GM19240 (cell line): ENCODE measurements at regions not wholly inside any gene's neighbourhood (a gene's known extent, or its start where the extent isn't known, plus 50 kb on each side); places are given as distances from the start of the nearest gene placed in this dataset.

Experiments used
- DNase-seq: peaks from one replicate; pipeline ENCODE4 v3.0.0; 2011; ENCODE audit warnings: low spot score; ENCODE audit not compliant: insufficient read length

DNA sequence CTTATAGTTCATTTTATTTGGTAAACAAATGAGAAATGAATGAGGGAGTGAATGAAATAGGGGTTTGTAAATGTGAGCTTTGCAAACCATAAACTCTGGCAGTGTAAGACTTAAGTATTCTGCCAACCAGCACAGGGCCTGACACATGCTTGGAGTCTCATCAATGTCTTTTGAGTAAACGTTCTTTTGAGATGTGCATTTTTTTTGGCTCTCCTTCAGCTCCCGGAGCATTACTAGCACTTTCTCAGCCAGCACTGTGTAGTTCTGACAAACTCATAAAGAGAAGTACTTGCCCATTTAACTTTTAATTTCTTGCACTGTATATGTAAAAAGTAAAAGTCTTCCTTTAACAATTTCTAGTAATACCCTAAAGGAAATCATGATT lies 245.3 kb downstream of the HS3ST1 start:
- no peak for DNase-seq

DNA sequence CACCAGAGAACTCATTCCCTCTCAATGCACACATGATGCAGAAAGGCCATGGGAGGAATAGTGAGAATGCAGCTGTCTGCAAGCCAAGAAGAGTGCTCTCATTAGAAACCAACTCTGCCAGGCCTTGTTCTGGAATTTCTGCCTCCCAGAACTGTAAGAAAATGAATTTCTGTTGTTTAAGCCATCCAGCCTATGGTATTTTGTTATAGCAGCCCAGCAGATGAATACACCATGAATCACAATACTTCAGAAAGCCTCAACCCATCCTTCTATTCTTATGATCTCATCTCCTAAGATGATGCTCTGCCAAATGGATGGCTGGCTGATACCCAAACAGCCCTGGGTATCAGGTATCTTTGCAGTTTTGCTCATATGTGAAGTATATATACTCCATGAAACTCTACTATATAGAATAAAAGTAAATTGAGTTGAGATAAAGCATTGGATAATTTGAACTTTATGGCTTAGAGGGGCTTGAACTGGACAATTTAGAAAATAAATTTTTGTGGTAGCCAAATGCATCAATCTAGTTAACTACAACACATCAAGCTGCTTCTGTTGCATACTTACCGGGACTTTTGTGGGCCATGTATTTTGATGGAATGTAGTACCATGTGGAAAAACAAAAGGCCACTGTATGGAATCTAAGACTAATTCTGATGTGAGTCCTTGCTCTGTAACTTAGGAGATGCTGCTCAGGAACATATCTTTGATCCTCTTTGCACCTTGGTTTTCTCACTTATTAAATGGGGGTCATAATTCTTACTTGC lies 245.9 kb downstream of the HS3ST1 start:
- DNase-seq = no peak

DNA sequence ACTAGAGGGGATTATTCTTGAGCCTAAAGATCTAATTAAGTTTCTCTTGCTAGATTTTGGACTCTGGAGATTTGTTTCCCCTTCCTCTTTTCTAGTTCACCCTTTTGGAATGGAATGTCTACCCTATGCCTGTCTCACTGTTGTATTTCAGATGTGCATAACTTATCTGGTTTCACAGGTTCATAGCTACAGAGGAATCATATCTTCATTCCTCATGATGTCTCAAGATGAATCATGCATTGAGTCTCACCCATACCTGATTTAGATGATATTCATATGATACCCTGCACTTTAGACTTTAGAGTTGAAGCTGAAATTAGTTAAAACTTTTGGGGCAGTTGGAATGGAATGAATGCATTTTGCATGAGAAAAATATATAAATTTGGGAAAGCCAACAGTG lies 246.7 kb downstream of the HS3ST1 start:
- DNase-seq = no peak

DNA sequence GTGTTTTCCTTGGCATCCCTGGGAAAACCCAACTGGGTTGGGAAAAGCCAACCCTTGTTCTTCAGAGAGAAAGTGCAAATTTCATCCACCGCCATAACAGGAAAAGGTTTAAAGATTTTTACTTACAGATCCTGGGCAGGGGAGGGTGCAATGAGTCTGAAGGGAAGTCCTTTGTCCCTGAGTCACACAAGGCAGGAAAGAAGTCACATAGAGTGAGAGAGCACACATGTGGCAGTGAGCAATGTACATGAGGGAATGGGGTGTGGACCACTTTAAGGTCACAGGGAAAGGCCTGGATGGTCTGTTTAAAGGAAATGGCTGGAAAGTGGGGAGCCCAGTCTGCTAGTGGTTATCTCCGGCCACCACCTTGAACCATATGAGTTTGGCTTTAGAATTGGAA lies 248.9 kb downstream of the HS3ST1 start:
- no peak for DNase-seq

DNA sequence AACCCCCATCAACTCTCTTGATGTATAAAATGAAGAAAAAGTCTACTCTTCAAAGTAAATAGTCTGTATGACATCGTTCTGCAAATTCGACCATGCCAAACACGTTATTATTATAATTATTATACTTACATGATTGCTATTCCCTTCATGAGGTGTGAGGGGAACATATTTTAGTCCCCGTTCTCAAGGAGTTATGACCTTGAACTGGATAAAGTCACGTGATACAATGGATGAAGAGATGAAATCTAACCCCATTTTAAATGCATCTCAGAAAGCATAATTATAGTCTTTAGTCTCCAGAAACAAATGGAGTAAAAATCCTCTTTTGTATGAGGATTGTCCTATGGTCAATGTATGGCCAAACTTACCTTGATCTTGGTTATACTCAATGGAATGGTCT lies 250.3 kb downstream of the HS3ST1 start:
- no peak for DNase-seq

DNA sequence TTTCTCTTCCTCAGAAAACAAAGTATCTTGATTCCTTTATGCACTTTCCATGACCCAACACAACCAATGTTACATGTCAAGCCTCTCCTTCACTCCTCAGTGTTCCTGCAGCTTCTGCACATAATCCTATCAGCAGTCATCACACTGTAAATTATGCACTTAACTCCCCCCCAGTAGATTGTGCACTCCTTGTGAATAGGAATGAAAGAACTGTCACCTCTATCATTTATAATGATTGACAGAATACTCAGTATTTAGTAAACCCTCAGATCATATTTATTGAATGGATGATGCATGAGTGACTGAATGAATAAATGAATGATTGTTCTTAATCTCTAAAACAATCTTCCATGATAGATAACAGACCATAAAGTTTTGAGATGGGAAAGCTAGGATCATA lies 253.3 kb downstream of the HS3ST1 start:
- no peak for DNase-seq

DNA sequence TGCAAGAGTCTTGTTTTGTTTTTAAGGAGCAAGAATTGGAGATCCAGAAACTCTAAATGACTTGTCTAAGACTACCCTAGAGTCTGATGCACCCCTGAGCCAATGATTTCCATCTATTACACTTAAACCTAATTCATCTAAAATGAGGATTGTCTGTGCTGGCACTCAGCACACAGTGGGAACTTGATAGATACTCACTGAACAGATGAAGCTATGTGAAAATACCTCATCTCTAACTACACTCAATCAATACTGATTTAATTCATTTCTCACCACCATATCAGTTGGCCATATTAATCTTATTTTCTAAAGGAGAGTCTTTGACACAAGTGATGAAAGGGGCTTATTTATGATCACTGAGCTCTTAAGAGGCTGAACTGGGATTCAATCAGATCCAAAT lies 262.1 kb downstream of the HS3ST1 start:
- DNase-seq = no peak

DNA sequence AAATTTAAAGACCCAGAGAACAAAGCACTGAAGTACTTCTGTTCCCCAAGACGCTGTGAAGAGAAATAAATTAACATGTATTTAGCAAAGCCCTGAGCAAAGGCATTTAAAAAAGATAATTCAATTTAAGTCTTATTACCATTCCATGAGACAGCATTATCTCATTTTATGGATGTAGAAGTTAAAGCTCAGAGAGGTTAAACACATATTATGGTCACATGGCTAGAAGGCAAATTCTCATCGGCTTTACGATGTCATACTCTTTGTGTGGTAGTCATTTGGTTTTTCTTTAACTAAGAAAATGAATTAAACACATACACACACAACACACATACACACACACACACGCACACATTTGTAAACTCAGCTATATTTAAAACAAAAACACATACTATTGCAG lies 262.7 kb downstream of the HS3ST1 start:
- DNase-seq = no peak

DNA sequence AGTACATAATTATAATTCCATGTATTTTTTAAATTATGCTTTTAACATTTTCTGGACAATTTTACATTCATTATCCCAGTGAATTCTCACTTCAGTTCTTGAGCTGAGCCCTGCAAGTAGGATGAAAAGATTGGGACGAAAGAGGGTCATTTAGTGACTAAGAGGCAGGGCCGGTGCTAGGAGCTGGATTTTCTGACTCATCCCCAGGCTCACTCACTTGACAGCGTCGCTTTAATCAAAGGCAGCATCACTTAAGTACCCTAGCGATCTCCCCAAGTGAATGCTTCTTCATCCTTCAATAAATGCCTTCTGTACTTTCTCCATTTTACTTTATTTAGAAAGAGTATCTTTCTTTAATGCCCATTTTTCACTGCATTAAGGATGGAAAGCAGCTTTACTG lies 263.6 kb downstream of the HS3ST1 start:
- DNase-seq = no peak

DNA sequence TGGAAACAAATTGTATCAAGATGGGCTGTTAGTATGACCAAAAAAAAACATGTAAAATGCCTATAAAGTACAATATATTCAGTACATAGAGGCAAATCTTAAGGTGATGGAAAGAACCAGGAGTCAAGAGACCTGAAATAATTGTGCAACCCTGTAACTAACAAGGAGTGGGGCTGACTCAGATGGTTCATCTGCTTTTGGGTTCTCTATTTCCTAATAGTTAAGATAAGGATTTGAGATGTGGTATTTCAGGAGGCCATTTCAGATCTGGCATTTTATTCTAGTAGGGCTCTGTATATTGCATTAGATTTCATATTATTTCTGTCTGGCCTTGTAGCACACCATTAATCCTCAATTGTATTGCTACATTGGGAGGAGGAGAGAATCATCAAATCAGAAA lies 268.4 kb downstream of the HS3ST1 start:
- no peak for DNase-seq

DNA sequence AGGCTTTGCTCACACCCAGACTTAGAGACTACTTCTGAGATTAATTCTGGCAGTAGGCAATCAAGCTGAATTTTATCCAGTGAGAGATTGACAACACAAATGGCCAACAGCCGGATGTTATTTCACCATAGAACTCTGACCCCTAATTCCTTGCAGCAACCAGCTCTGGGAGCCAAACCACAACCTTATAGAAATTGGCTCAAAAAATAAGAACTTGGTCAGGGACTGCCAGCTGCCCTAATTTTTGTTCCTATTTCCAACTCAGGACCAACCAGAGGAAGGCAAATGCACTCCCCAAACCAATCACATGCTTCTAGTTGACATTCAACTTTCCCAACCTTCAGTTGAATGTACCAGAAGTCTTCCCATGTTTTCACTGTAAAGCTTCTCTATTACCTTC lies 269.7 kb downstream of the HS3ST1 start:
- DNase-seq = no peak

DNA sequence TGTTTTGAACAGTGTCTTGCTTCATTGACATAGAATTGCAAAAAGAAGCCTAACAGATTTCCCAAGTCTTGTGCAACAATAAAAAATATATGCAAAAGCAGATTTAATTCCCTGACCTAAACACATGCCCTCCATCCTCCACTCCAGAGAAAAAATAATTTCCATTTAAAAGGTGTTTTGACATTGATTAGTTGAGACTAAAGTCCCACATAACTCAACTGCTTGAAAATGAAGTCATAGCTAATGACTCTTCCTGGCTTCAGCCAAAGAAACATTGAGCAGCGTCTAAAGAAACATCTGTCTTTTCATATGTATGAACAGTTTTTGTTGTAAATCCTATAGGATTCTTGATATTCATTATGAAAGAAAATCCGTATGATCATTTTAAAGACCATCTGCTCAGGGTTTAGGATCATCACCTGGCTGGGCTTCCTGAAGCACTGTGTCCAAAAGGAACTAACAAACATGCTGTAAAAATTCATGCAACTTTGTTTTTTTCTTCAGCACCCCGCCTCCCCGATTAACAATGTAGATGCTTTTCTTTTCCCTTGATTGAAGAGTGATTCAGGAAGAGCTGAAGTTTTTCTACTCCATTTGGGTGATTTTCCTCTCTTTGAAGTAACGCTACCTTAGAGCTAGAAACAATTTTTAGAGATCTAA lies 273.4 kb downstream of the HS3ST1 start:
- no peak for DNase-seq

DNA sequence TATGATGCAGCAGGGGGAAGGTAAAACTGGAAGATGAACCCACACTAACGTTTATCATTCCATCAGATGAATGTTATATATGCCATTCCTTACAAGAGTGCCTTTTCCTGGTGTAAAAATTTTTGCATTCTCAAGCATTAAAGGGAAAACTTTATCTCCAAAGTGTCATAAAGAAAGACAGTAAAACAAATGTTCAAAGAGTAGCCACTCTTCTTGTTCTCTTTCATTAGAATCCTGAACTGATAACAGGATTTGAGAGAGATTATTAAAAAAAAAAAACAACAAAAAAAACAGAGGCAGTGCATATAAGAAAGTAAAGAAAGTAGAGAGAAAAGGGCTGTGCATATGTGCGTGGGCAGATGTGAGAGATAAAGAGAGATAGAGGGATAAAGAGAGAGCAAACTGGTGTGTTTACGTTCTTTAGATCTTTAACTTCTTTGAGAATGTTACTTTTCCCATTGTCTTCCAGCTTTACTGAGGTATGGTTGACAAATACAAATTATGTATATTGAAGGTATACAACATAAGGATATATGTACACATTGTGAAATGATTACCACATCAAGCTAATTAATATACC lies 275.4 kb downstream of the HS3ST1 start:
- DNase-seq = no peak

DNA sequence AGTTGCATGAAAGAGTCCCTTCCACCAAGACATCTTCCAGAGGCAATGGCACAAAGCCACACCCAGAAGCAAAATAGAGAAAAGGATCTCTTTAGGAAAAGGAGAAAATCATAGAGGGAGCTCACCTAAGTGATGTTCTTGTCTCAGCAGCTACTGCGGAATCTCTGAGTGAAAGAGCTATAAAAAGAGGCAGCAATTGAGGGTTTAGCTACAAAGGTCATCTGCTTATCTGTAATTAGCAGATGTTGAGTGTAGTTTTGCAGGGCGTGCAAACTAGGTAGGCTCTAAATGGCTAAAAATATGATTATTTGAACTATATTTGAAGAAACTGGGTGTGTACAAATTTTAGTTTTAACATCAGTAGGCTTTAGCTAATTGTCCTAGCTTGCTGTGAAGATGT lies 276.0 kb downstream of the HS3ST1 start:
- no peak for DNase-seq

DNA sequence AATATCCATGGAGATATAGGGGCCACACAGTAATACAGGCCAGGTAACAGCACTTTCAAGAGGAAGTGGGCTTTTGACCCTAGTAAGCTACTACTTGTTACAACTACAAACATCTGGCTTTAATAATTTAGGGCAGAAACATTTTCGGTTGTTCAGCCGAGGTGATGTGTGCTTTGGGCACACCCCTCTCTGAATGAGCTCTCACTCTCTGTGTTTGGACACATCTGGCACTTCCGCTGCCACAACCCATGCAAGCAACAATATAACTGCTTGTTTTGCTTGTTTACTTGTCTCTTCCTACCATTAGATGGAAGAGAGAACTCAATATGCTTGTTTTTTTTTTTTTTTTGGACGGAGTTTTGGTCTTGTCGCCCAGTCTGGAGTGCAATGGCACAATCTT lies 277.2 kb downstream of the HS3ST1 start:
- no peak for DNase-seq

DNA sequence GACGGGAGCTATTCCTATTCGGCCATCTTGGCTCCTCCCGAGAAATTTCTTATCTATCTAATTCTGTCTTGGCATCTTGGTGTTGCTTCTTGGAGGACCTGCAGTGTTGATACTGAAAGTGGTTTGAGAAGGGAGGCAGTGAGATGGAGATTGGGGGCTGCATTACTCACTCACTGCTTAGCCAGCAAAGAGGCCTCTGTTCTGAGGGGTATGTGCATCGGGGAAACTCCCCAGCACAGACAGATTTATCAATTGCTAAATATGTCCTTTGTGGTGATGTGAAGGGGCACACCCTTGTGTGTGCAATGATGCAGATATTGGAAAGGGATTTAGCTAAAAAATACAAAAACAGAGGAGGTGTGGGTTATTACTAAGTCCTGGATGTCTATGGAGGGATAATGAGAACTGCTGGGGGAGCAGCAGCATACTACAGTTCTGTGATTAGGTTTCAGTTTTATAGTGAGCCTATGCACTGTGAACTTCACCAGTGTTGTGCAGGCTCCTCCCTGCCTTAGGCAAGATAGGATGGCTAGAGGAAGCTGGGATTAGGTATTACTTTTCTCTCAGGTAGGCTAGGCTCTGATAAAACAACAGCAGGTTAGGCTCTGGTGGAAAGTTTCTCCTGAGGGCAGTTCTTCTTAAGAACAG lies 279.0 kb downstream of the HS3ST1 start:
- no peak for DNase-seq

DNA sequence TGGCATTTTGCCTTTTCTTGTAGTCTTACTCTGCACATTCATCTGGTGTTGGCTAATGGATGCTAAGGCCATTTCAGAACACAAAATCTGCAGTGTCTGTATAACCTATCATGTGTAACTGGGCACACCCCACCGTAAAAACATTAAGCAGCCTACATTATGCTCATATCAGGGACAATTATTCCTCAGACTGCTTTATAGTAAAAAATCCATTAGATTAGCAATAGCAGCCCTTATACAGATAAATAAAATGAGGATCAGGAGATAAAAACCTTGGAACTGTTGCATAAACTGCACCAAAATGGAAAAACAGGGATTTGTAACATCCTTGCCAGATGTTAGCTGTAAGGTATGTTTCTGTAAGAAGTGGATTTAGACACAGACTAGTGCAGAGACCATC lies 288.8 kb downstream of the HS3ST1 start:
- DNase-seq = no peak

DNA sequence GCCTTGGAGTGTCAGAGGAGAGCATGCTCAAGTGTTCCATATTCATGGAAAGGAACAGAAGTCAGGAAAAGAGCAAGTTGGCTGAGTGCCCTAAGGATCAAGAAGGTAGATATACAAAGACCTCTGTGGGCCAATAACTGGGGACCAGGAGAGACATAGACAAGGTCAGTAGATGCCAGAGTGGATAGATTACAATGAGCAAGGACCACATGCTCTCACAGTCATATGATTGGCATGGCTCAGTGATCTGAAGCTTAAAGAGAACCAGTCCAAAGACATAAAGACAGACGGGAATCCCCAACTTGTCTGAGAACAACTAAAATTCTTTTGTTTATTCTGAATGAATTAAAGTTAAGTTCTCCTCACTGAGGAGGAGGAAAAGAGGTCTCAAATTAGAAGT lies 289.7 kb downstream of the HS3ST1 start:
- DNase-seq = no peak

DNA sequence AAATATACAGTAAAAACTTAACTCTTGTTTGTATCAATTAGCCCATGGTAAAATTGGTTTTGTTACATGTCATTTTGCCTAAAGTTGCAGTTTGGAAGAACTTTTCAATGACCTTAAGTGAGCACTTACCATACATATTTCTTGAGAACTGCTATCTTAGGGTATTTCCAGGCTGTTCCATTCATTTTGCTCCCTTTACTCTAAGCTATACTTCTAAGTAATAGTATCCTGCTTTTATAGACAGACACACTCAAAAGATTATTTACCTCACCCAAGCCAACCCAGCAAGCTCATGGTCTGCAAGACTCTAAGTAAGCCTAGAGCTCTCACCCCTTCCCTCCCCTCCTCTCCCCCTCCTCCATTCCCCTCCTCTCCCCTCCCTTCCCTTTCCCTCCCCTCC lies 294.0 kb downstream of the HS3ST1 start:
- DNase-seq = no peak

DNA sequence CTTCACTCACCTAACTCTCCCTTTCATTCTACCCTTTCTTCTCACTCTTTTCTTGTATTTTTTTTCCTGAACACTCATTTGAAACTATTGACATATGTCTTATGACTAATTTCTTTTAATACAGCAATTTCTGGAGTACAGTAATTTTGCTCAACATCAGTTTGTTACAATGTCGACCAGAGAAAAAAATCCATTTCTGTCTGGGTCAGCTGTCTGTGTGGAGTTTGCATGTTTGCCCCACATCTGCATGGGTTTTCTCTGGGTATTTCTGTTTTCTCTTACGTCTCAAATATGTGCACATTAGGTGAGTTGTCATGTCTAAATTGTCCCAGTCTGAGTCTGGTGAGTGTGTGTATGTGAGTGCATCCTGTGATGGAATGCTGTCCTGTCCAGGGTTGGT lies 294.8 kb downstream of the HS3ST1 start:
- no peak for DNase-seq

DNA sequence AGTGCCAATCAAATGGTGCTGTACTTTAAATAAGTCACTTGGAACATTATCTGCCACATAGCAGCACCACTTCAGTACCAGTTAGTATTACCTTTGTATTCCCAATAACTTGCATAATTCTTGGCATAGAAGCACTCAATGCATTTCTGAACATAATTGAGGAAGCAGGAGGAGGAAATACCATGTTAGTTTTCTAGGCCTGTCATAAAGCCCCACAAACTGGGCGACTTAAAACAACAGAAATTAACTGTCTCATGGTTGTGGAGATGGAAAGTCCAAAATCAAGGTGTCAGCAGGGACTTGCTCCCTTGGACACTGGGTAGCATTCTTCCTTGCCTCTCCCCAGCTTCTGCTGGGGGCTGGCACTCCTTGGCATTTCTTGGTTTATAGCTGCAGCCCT lies 296.2 kb downstream of the HS3ST1 start:
- DNase-seq = no peak

DNA sequence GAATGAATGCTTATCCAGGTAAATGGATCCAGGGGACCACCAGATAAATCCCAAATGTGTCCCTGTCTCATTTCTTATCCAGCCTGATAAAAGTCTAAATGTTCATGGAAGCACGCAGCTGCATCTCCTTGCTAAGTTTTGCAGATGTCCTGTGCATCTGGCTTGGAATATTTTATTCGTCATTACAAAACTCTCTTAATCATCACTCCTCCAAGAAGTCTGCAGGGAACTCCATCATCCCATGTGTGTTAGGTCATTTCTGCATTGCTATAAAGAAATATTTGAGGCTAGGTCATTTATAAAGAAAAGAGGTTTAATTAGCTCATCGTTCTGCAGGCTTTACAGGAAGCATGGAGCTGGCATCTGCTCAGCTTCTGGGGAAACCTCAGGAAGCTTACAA lies 297.2 kb downstream of the HS3ST1 start:
- no peak for DNase-seq
